AG09309 (cell line): ENCODE measurements at regions not wholly inside any gene's neighbourhood (a gene's known extent, or its start where the extent isn't known, plus 50 kb on each side); places are given as distances from the start of the nearest gene placed in this dataset.

Experiments used
- DNase-seq: peaks from one replicate; pipeline ENCODE4 v3.0.0-alpha.2; 2010; ENCODE audit warnings: low read depth
- H3K4me3 ChIP-seq: 2 replicates; pipeline ENCODE4 v1.5.1; 2011; ENCODE audit warnings: mild to moderate bottlenecking, low read depth, low read length, moderate library complexity; ENCODE audit not compliant: control insufficient read depth
- TF ChIP-seq, protein P1 (sequence below): IDR thresholded peaks from 2 replicates; pipeline ENCODE4 v1.5.1; 2011; ENCODE audit warnings: mild to moderate bottlenecking, low read depth, low read length, inconsistent platforms; ENCODE audit not compliant: insufficient read depth, control insufficient read depth; ENCODE audit errors: missing control alignments

- H3K4me3 ChIP-seq: no peak overlapping the region
- TF ChIP-seq, protein P1, sequence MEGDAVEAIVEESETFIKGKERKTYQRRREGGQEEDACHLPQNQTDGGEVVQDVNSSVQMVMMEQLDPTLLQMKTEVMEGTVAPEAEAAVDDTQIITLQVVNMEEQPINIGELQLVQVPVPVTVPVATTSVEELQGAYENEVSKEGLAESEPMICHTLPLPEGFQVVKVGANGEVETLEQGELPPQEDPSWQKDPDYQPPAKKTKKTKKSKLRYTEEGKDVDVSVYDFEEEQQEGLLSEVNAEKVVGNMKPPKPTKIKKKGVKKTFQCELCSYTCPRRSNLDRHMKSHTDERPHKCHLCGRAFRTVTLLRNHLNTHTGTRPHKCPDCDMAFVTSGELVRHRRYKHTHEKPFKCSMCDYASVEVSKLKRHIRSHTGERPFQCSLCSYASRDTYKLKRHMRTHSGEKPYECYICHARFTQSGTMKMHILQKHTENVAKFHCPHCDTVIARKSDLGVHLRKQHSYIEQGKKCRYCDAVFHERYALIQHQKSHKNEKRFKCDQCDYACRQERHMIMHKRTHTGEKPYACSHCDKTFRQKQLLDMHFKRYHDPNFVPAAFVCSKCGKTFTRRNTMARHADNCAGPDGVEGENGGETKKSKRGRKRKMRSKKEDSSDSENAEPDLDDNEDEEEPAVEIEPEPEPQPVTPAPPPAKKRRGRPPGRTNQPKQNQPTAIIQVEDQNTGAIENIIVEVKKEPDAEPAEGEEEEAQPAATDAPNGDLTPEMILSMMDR: no peak
Observed at GRCh38 chr3:43958005-43958770, 267.4 kb downstream of the ABHD5 start.

GRCh38 chr3:43958973-43959372 is 268.2 kb downstream of the ABHD5 start:
- no peak overlapping the region for H3K4me3 ChIP-seq
- TF ChIP-seq, protein P1: no peak
- DNase-seq: no peak

More at GRCh38 chr3:43958005-43958770, 267.4 kb downstream of the ABHD5 start:
- no peak for DNase-seq

- H3K4me3 ChIP-seq: no peak overlapping the region
- DNase-seq: no peak
- TF ChIP-seq, protein P1: no peak
Observed at GRCh38 chr3:43959498-43960447, 269.0 kb downstream of the ABHD5 start.

DNA sequence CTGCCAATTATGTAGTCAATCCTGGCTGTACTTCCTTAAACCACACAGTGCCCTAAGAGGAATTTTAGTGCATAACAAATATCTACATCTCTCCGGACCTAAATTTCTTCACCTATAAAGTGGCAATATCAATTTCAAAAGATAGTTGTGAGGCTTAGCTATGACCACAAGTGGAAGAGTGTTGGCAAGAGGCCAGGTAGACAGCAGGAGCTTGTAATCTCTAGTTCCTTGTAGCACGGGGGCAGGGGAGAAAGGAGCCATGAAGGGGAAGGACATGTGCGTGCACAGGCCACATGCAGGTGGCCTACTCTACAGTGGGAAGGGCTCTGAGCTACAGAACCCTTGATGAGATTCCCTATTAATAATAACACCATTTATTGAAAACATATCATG is 269.7 kb downstream of the ABHD5 start:
- no peak for DNase-seq
- TF ChIP-seq, protein P1: no peak
- no peak overlapping the region for H3K4me3 ChIP-seq

DNA sequence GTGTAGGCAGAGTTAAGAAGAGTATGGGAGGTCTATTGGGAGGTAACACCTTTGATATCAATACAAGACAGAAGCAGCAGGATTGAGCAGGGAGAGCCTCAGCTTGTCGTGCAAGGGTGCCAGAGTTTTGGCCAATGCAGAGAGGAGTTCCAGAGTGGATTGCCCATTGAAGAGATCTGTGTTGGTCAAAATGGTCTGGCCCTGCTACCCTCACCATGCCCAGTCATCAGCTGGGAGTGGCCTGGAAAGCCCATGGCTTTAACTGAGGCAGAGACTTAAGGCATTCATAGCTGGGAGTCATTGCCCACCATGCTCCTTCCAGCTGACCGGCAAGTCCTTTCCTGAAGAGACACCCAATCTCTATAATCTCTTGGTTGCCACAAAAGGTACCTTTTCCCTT is 271.3 kb downstream of the ABHD5 start:
- TF ChIP-seq, protein P1: no peak
- no peak overlapping the region for H3K4me3 ChIP-seq
- no peak for DNase-seq

GRCh38 chr3:43963208-43963607 is 272.5 kb downstream of the ABHD5 start:
- no peak overlapping the region for H3K4me3 ChIP-seq
- DNase-seq: no peak
- TF ChIP-seq, protein P1: no peak
